K562 (cell line): ENCODE measurements at regions not wholly inside any gene's neighbourhood (a gene's known extent, or its start where the extent isn't known, plus 50 kb on each side); places are given as distances from the start of the nearest gene placed in this dataset.

Source experiments
- CBX5 ChIP-seq: IDR thresholded peaks from 2 replicates; pipeline ENCODE4 v1.6.1; 2014; ENCODE audit warnings: low read depth, borderline replicate concordance
- NFATC3 ChIP-seq: fragments of 450-650 bp; IDR thresholded peaks from 2 replicates; pipeline ENCODE4 v1.6.1; 2017; ENCODE audit warnings: mild to moderate bottlenecking
- SIN3A ChIP-seq, 2 experiments: fragments of 150-350 bp in 1 of 2; IDR thresholded peaks; 2 replicates each; pipeline ENCODE4 v1.6.1; 2011 to 2016; ENCODE audit warnings: borderline replicate concordance in 2 of 2, low read depth in 2 of 2, low read length in 2 of 2, mild to moderate bottlenecking in 2 of 2, moderate library complexity in 2 of 2; ENCODE audit not compliant: control insufficient read depth in 1 of 2
- ZNF324 ChIP-seq: fragments of 250-450 bp; sonication (Bioruptor Pico); IDR thresholded peaks from 2 replicates; pipeline ENCODE4 v1.4.0; 2020; ENCODE audit warnings: mild to moderate bottlenecking

GRCh38 chrX:43225626-43226328 is 430.3 kb upstream of the MAOA start:
- TF ChIP-seq ZNF324 (CRISPR knock-in tag) = no peak
- TF ChIP-seq CBX5 = no peak
- no peak for TF ChIP-seq NFATC3
- no peak for TF ChIP-seq SIN3A (IDR thresholded peaks at IDR 0.05; ENCODE audit: borderline replicate concordance in 2 of 2, control insufficient read depth in 1 of 2, low read depth in 2 of 2, low read length in 2 of 2)
